PFSK-1 (cell line): ENCODE measurements at regions not wholly inside any gene's neighbourhood (a gene's known extent, or its start where the extent isn't known, plus 50 kb on each side); places are given as distances from the start of the nearest gene placed in this dataset.

ENCODE experiments used
- POLR2AphosphoS5 ChIP-seq: IDR thresholded peaks from 2 replicates; pipeline ENCODE4 v1.6.1; 2012; ENCODE audit warnings: low read depth, mild to moderate bottlenecking, control low read depth, low read length, moderate library complexity
- SIN3A ChIP-seq: IDR thresholded peaks from 2 replicates; pipeline ENCODE4 v1.6.1; 2012; ENCODE audit warnings: mild to moderate bottlenecking, low read length, moderate library complexity, borderline replicate concordance; ENCODE audit not compliant: insufficient read depth

DNA sequence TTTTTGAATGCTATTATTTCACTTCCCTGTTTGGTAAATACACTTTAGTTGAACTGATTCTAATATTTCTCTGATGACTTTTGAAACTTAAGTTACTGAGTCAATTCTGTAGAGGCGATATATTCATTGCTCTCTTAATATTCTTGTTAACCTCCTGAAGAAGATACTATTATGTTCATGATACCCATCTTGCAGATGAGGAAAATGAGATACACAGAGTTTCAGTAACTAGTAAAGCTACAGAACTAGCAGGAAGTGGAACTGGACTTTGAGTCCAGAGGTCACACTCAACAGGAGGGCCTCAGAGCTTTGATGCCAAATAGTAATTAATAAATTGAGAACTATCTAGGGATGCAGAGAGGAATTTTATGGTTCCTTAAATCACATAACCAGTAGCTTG lies 70.0 kb downstream of the PCDH7 start:
- TF ChIP-seq POLR2AphosphoS5 (no peak), SIN3A (no peak)
